ENCODE measurements at regions not wholly inside any gene's neighbourhood (a gene's known extent, or its start where the extent isn't known, plus 50 kb on each side); places are given as distances from the start of the nearest gene placed in this dataset.

- DNase-seq (ENCODE audit: low spot score) = no peak
These were observed 610.8 kb downstream of the EPHA4 start for GRCh38 chr2:220961143-220961860.

- DNase-seq (ENCODE audit: low spot score) = peak; percentile 88
These were observed 609.5 kb downstream of the EPHA4 start for GRCh38 chr2:220962556-220962955.

GRCh38 chr2:220963076-220963475 lies 609.0 kb downstream of the EPHA4 start:
- DNase-seq (ENCODE audit: low spot score) = no peak

- no peak for DNase-seq (ENCODE audit: low spot score)
These were observed 608.2 kb downstream of the EPHA4 start for GRCh38 chr2:220963930-220964329.

GRCh38 chr2:220966636-220967035 lies 605.5 kb downstream of the EPHA4 start:
- no peak for DNase-seq (ENCODE audit: low spot score)

GRCh38 chr2:220969348-220969747 lies 602.8 kb downstream of the EPHA4 start:
- no peak for DNase-seq (ENCODE audit: low spot score)

- no peak for DNase-seq (ENCODE audit: low spot score)
These were observed 591.0 kb downstream of the EPHA4 start for GRCh38 chr2:220980966-220981675.

GRCh38 chr2:220981926-220982325 lies 590.2 kb downstream of the EPHA4 start:
- DNase-seq (ENCODE audit: low spot score) = no peak

- no peak for DNase-seq (ENCODE audit: low spot score)
These were observed 586.5 kb downstream of the EPHA4 start for GRCh38 chr2:220985561-220985960.

- no peak for DNase-seq (ENCODE audit: low spot score)
These were observed 584.3 kb downstream of the EPHA4 start for GRCh38 chr2:220987839-220988238.

- no peak for DNase-seq (ENCODE audit: low spot score)
These were observed 580.1 kb downstream of the EPHA4 start for GRCh38 chr2:220991972-220992371.

GRCh38 chr2:220994846-220995245 lies 577.3 kb downstream of the EPHA4 start:
- DNase-seq (ENCODE audit: low spot score) = peak; percentile 7

GRCh38 chr2:220995581-220995980 lies 576.5 kb downstream of the EPHA4 start:
- no peak for DNase-seq (ENCODE audit: low spot score)

- no peak for DNase-seq (ENCODE audit: low spot score)
These were observed 573.9 kb downstream of the EPHA4 start for GRCh38 chr2:220998156-220998555.

- DNase-seq (ENCODE audit: low spot score) = no peak
These were observed 572.7 kb downstream of the EPHA4 start for GRCh38 chr2:220999356-220999755.

GRCh38 chr2:221001381-221001801 lies 570.7 kb downstream of the EPHA4 start:
- DNase-seq (ENCODE audit: low spot score) = no peak

GRCh38 chr2:221002101-221002685 lies 569.9 kb downstream of the EPHA4 start:
- DNase-seq (ENCODE audit: low spot score) = no peak

- DNase-seq (ENCODE audit: low spot score) = no peak
These were observed 566.8 kb downstream of the EPHA4 start for GRCh38 chr2:221005338-221005737.

- DNase-seq (ENCODE audit: low spot score) = no peak
These were observed 566.0 kb downstream of the EPHA4 start for GRCh38 chr2:221006084-221006483.

- no peak for DNase-seq (ENCODE audit: low spot score)
These were observed 555.6 kb downstream of the EPHA4 start for GRCh38 chr2:221016551-221016950.

GRCh38 chr2:221018262-221018661 lies 553.8 kb downstream of the EPHA4 start:
- no peak for DNase-seq (ENCODE audit: low spot score)

- DNase-seq (ENCODE audit: low spot score) = no peak
These were observed 552.4 kb downstream of the EPHA4 start for GRCh38 chr2:221019668-221020067.

- DNase-seq (ENCODE audit: low spot score) = no peak
These were observed 549.5 kb downstream of the EPHA4 start for GRCh38 chr2:221022554-221022953.
